A673 (cell line): ENCODE measurements at regions not wholly inside any gene's neighbourhood (a gene's known extent, or its start where the extent isn't known, plus 50 kb on each side); places are given as distances from the start of the nearest gene placed in this dataset.

ENCODE experiments used
- BruUV-seq: library from RNA; stranded (reverse); fragments of 400-500 nt; replicated peaks from 2 replicates; lab custom pipeline; 2021; lab: Mats Ljungman, UMichigan
- CTCF ChIA-PET: fragments of 300-600 bp; sonication (Branson Sonifier 250); formaldehyde crosslinking; loops from one replicate; lab custom pipeline; 2022; ENCODE audit warnings: antibody characterized with exemption; lab: Charles Lee
- POLR2A ChIA-PET: fragments of 300-600 bp; sonication (Branson Sonifier 250); formaldehyde crosslinking; loops from one replicate; lab custom pipeline; 2022; ENCODE audit warnings: antibody characterized with exemption; ENCODE audit not compliant: low non-redundant PET; lab: Charles Lee
- DNase-seq: peaks from one replicate; pipeline ENCODE4 v3.0.0-alpha.2; 2015; ENCODE audit warnings: low spot score
- H3K27ac ChIP-seq: fragments of 200-600 bp; sonication (generic); 2 replicates; pipeline ENCODE4 v1.5.1; 2016; ENCODE audit warnings: mixed run types, low read depth, mild to moderate bottlenecking, mixed read lengths, antibody characterized with exemption, low read length; ENCODE audit not compliant: poor library complexity, severe bottlenecking
- H3K27me3 ChIP-seq: fragments of 200-600 bp; sonication (generic); replicated peaks from 2 replicates; pipeline ENCODE4 v1.6.1; 2017; ENCODE audit warnings: mixed run types, low read depth, mild to moderate bottlenecking, mixed read lengths, antibody characterized with exemption, low read length; ENCODE audit not compliant: insufficient read depth, poor library complexity
- H3K36me3 ChIP-seq: fragments of 200-600 bp; sonication (generic); 2 replicates; pipeline ENCODE4 v1.6.1; 2016; ENCODE audit warnings: mixed run types, mild to moderate bottlenecking, mixed read lengths, antibody characterized with exemption, low read length; ENCODE audit not compliant: insufficient read depth, poor library complexity, severe bottlenecking
- H3K4me1 ChIP-seq: fragments of 200-600 bp; sonication (generic); 2 replicates; pipeline ENCODE4 v1.6.1; 2017; ENCODE audit warnings: mixed run types, mild to moderate bottlenecking, mixed read lengths, antibody characterized with exemption, low read length; ENCODE audit not compliant: insufficient read depth, poor library complexity, severe bottlenecking
- H3K4me3 ChIP-seq: fragments of 200-600 bp; sonication (generic); 2 replicates; pipeline ENCODE4 v1.5.1; 2016; ENCODE audit warnings: low read depth, mixed run types, mild to moderate bottlenecking, mixed read lengths, low read length; ENCODE audit not compliant: poor library complexity, severe bottlenecking
- H3K9me3 ChIP-seq: fragments of 200-600 bp; sonication (generic); 2 replicates; pipeline ENCODE4 v1.6.1; 2016; ENCODE audit warnings: mixed run types, low read depth, mild to moderate bottlenecking, mixed read lengths, antibody characterized with exemption, low read length; ENCODE audit not compliant: poor library complexity, severe bottlenecking
- EZH2 ChIP-seq: fragments of 200-600 bp; sonication (generic); IDR thresholded peaks from 2 replicates; pipeline ENCODE4 v1.6.1; 2017; ENCODE audit warnings: borderline replicate concordance, low read depth, mild to moderate bottlenecking, mixed read lengths, antibody characterized with exemption, low read length; ENCODE audit not compliant: poor library complexity, severe bottlenecking
- intact Hi-C: fragments of 100-400 bp; cut with micrococcal nuclease; formaldehyde crosslinking; loops from one replicate; pipeline ENCODE4 v1.10.0; 2022; ENCODE audit not compliant: unreplicated experiment
- TF ChIP-seq, protein P1 (sequence below): fragments of 300-800, 200-600 bp; sonication (generic); conservative IDR thresholded peaks from 2 replicates; pipeline ENCODE4 v1.5.1; 2017; ENCODE audit warnings: low read depth, mild to moderate bottlenecking, antibody characterized with exemption, low read length, moderate library complexity, mixed read lengths

DNA sequence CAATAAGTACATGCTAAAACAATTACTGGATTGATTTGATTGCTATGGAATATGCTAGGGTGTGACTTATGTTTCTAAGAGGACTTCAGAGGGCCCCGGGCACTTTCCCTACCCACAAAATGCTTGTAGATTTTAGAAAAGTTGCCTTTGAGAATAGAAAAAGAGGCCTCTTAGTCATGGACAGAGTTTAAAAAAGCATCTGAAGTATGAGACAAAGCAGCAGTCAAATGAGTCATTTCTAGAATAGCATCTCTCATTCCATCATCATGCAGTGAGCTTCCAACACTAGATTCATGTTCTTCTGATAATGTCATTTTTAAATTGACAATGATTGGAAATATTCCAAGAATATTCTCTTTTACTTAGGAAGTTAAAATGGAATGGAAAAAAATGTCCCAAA lies 675.1 kb upstream of the PCDH15 start:
- Histone ChIP-seq H3K27me3 (no peaks in the 10 kb centered on the region), H3K27ac (no peak overlapping the region), H3K9me3 (peaks cover 14% of the 10 kb centered on the region), H3K4me1 (no peaks in the 10 kb centered on the region), H3K4me3 (no peak overlapping the region), H3K36me3 (no peaks in the 10 kb centered on the region)
- ChIA-PET POLR2A (no interaction called here), CTCF (no interaction called here)
- no TSS peak for BruUV-seq
- TF ChIP-seq, protein P1, sequence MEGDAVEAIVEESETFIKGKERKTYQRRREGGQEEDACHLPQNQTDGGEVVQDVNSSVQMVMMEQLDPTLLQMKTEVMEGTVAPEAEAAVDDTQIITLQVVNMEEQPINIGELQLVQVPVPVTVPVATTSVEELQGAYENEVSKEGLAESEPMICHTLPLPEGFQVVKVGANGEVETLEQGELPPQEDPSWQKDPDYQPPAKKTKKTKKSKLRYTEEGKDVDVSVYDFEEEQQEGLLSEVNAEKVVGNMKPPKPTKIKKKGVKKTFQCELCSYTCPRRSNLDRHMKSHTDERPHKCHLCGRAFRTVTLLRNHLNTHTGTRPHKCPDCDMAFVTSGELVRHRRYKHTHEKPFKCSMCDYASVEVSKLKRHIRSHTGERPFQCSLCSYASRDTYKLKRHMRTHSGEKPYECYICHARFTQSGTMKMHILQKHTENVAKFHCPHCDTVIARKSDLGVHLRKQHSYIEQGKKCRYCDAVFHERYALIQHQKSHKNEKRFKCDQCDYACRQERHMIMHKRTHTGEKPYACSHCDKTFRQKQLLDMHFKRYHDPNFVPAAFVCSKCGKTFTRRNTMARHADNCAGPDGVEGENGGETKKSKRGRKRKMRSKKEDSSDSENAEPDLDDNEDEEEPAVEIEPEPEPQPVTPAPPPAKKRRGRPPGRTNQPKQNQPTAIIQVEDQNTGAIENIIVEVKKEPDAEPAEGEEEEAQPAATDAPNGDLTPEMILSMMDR, result no peak
- no peak for TF ChIP-seq EZH2
- no peak for DNase-seq
- intact Hi-C loops, result no loop called here

- H3K27me3 ChIP-seq, result no peaks in the 10 kb centered on the region
- H3K27ac ChIP-seq, result no peak overlapping the region
- no peaks in the 10 kb centered on the region for H3K36me3 ChIP-seq
- intact Hi-C loops, result no loop called here
- no peaks in the 10 kb centered on the region for H3K4me1 ChIP-seq
- BruUV-seq, result no TSS peak
- no peak for TF ChIP-seq EZH2
- TF ChIP-seq, protein P1, result no peak
- H3K4me3 ChIP-seq, result no peak overlapping the region
- POLR2A ChIA-PET, result no interaction called here
- CTCF ChIA-PET, result no interaction called here
- H3K9me3 ChIP-seq, result peaks cover 14% of the 10 kb centered on the region
- no peak for DNase-seq
Observed at GRCh38 chr10:55474258-55474657, 673.2 kb upstream of the PCDH15 start.

DNA sequence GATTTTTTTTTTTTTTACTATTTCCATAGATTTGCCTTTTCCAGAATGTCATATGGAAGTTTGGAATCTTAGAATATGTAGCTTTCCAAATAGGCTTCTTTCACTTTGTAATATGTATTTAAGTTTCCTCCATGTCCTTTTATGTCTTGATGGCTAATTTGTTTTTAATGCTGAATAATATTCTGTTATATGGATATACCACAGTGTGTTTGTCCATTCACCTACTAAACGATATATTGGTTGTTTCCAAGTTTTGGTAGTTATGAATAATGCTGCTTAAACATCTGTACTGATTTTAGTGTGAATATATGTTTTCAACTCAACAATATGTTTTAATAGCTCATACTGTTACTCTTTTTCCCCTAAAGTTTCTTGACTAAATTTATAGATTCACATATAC lies 669.8 kb upstream of the PCDH15 start:
- no peaks in the 10 kb centered on the region for H3K27me3 ChIP-seq
- no peak for DNase-seq
- H3K4me1 ChIP-seq, result no peaks in the 10 kb centered on the region
- TF ChIP-seq, protein P1, result no peak
- TF ChIP-seq EZH2, result no peak
- H3K9me3 ChIP-seq, result peaks cover 4% of the 10 kb centered on the region
- POLR2A ChIA-PET, result no interaction called here
- BruUV-seq, result no TSS peak
- CTCF ChIA-PET, result no interaction called here
- H3K36me3 ChIP-seq, result no peaks in the 10 kb centered on the region
- H3K27ac ChIP-seq, result no peak overlapping the region
- intact Hi-C loops, result no loop called here
- no peak overlapping the region for H3K4me3 ChIP-seq
